ENCODE measurements at regions not wholly inside any gene's neighbourhood (a gene's known extent, or its start where the extent isn't known, plus 50 kb on each side); places are given as distances from the start of the nearest gene placed in this dataset.

DNA sequence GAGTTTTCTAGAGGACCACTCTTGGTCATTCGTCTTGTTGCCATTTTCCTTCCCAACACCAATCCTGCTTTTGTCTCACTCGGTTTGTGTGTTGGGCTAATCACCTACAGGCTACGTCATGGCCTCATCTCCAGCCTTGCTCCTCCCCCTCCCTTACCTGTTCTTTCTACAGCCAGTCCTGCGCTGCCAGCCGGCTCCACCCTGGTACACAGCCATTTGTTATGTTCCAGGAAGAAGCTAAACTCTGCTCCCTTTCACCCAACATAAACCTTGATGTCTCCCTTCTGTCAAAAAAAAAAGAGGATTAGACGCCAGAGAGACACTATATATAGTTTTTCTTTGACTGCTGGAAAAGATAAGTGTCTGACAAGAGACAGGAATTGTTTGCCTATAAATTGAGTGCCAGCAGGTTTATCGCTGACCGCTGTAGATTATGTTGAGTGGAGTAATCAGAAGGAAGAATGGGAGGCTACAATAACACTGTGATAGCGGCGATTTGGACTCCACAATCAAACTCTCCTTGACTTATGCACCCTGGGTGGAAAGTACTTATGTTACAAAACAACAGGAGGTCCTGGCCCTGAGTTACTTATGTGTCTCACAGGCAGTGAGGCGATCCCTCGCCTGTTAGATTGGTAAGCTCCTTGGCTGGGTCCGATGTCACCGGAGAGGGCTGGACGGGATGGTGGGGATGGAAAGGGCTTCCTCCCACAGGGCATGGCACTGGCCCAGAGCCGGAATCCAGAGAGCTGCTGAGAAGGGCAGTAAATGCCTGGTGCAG is 171.3 kb upstream of the BMPER start:
- Histone ChIP-seq H3K4me2 (ENCODE audit: control insufficient read depth, extremely low read depth, insufficient read depth, low read depth, low read length) (no peak overlapping the region), H3K9me1 (ENCODE audit: control insufficient read depth, extremely low read depth, insufficient read depth, low read length) (no peaks in the 10 kb centered on the region), H4K20me1 (ENCODE audit: control insufficient read depth, extremely low read depth, insufficient read depth, low read length) (no peaks in the 10 kb centered on the region), H3K4me1 (ENCODE audit: control insufficient read depth, extremely low read depth, insufficient read depth, low read length) (no peaks in the 10 kb centered on the region), H3K27ac (ENCODE audit: control insufficient read depth, insufficient read depth, low read length) (no peak overlapping the region), H3K36me3 (ENCODE audit: control insufficient read depth in 2 of 2, extremely low read depth in 1 of 2, insufficient read depth in 2 of 2, low read length in 2 of 2) (no peaks in the 10 kb centered on the region), H3K4me3 (ENCODE audit: control insufficient read depth in 2 of 3, extremely low read depth in 1 of 3, insufficient read depth in 2 of 3, low read depth in 1 of 3, low read length in 3 of 3) (no peak overlapping the region), H2AFZ (ENCODE audit: control insufficient read depth, low read length) (no peak overlapping the region), H3K27me3 (ENCODE audit: control insufficient read depth, extremely low read depth, insufficient read depth, low read length) (no peaks in the 10 kb centered on the region), H3K79me2 (ENCODE audit: control insufficient read depth, insufficient read depth, low read length) (no peaks in the 10 kb centered on the region), H3K9ac (ENCODE audit: control insufficient read depth, extremely low read depth, insufficient read depth, low read length) (no peak overlapping the region), H3K9me3 (ENCODE audit: control insufficient read depth, low read depth, low read length) (no peaks in the 10 kb centered on the region)
- DNase-seq (ENCODE audit: low read depth, low spot score) (no peak), FAIRE-seq (no peak)
- dilution Hi-C loops (cut with MboI; ENCODE audit: extremely low pct_ligation_motif_present, low sequenced_read_pairs) = no loop called here
- TF ChIP-seq, protein P1, sequence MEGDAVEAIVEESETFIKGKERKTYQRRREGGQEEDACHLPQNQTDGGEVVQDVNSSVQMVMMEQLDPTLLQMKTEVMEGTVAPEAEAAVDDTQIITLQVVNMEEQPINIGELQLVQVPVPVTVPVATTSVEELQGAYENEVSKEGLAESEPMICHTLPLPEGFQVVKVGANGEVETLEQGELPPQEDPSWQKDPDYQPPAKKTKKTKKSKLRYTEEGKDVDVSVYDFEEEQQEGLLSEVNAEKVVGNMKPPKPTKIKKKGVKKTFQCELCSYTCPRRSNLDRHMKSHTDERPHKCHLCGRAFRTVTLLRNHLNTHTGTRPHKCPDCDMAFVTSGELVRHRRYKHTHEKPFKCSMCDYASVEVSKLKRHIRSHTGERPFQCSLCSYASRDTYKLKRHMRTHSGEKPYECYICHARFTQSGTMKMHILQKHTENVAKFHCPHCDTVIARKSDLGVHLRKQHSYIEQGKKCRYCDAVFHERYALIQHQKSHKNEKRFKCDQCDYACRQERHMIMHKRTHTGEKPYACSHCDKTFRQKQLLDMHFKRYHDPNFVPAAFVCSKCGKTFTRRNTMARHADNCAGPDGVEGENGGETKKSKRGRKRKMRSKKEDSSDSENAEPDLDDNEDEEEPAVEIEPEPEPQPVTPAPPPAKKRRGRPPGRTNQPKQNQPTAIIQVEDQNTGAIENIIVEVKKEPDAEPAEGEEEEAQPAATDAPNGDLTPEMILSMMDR (optimal IDR thresholded peaks at IDR 0.05 in 1 of 3, IDR thresholded peaks at IDR 0.05 in 1 of 3, conservative IDR thresholded peaks at IDR 0.05 in 1 of 3; ENCODE audit: extremely low read depth in 1 of 3, insufficient read depth in 2 of 3, low read length in 3 of 3) = no peak
- TF ChIP-seq EZH2 (IDR thresholded peaks at IDR 0.05; ENCODE audit: low read length) = no peak

DNA sequence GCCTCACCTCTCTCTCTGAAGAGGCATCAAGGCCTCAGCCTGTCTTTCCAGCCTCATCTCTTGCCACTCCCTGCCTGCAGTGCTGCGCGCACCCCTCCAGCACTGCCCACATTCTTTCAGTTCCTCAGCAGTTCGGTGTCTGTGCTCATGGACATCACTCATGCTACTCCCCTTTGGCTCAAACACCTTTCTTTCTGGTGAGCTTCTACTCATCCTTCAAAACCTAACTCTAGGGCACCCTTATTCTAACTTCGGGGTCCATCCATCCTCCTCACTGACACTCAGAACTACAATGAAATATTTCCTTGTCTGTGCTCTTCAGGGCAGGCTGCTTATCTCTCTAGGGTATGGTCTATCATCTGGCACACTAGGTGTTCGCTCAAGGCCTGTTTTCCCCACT is 169.9 kb upstream of the BMPER start:
- Histone ChIP-seq H3K36me3 (ENCODE audit: control insufficient read depth in 2 of 2, extremely low read depth in 1 of 2, insufficient read depth in 2 of 2, low read length in 2 of 2) (no peaks in the 10 kb centered on the region), H3K4me2 (ENCODE audit: control insufficient read depth, extremely low read depth, insufficient read depth, low read depth, low read length) (no peak overlapping the region), H3K79me2 (ENCODE audit: control insufficient read depth, insufficient read depth, low read length) (no peaks in the 10 kb centered on the region), H3K9me1 (ENCODE audit: control insufficient read depth, extremely low read depth, insufficient read depth, low read length) (no peaks in the 10 kb centered on the region), H3K27ac (ENCODE audit: control insufficient read depth, insufficient read depth, low read length) (no peak overlapping the region), H3K4me3 (ENCODE audit: control insufficient read depth in 2 of 3, extremely low read depth in 1 of 3, insufficient read depth in 2 of 3, low read depth in 1 of 3, low read length in 3 of 3) (no peak overlapping the region), H3K4me1 (ENCODE audit: control insufficient read depth, extremely low read depth, insufficient read depth, low read length) (no peaks in the 10 kb centered on the region), H3K9me3 (ENCODE audit: control insufficient read depth, low read depth, low read length) (no peaks in the 10 kb centered on the region), H2AFZ (ENCODE audit: control insufficient read depth, low read length) (no peak overlapping the region), H3K27me3 (ENCODE audit: control insufficient read depth, extremely low read depth, insufficient read depth, low read length) (no peaks in the 10 kb centered on the region), H4K20me1 (ENCODE audit: control insufficient read depth, extremely low read depth, insufficient read depth, low read length) (no peaks in the 10 kb centered on the region), H3K9ac (ENCODE audit: control insufficient read depth, extremely low read depth, insufficient read depth, low read length) (no peak overlapping the region)
- TF ChIP-seq EZH2 (IDR thresholded peaks at IDR 0.05; ENCODE audit: low read length) = no peak
- TF ChIP-seq, protein P1 (optimal IDR thresholded peaks at IDR 0.05 in 1 of 3, IDR thresholded peaks at IDR 0.05 in 1 of 3, conservative IDR thresholded peaks at IDR 0.05 in 1 of 3; ENCODE audit: extremely low read depth in 1 of 3, insufficient read depth in 2 of 3, low read length in 3 of 3) = no peak
- DNase-seq (ENCODE audit: low read depth, low spot score) = no peak
- FAIRE-seq = no peak
- dilution Hi-C loops (cut with MboI; ENCODE audit: extremely low pct_ligation_motif_present, low sequenced_read_pairs) = no loop called here

Data from keratinocyte (primary cell).